NCI-H226 (cell line): ENCODE measurements at regions not wholly inside any gene's neighbourhood (a gene's known extent, or its start where the extent isn't known, plus 50 kb on each side); places are given as distances from the start of the nearest gene placed in this dataset.
"Not testable (repeated sequence)": the region's sequence is repeated elsewhere in the genome, so short reads cannot be mapped to it uniquely, and the experiment has no call there.

Source experiments
- DNase-seq: peaks from one replicate; pipeline ENCODE4 v3.0.0-alpha.2; 2015

DNA sequence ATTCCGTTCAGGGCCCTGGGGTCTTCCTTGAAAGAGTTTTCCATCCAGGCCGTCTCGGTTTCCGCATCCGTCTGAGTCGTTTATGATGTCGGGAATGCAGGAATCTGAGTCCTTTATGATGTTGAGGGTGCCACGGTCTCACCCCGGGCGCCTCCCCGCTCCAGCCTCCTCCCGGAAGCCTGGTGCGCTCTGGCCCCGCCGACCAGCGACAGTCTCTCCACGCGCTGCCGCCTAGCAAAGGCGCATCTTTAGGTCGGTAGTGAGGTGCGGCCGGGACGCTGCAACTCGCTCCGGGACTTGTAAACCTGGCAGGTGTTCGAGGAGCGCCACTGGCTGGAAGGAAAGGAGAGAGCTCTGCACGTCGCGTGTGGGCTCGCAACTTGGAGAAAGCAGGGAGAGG lies 132.6 kb downstream of the FAM72C start:
- DNase-seq, result not testable (repeated sequence)

GRCh38 chr1:143838598-143838929 lies 133.2 kb downstream of the FAM72C start:
- DNase-seq, result not testable (repeated sequence)

DNA sequence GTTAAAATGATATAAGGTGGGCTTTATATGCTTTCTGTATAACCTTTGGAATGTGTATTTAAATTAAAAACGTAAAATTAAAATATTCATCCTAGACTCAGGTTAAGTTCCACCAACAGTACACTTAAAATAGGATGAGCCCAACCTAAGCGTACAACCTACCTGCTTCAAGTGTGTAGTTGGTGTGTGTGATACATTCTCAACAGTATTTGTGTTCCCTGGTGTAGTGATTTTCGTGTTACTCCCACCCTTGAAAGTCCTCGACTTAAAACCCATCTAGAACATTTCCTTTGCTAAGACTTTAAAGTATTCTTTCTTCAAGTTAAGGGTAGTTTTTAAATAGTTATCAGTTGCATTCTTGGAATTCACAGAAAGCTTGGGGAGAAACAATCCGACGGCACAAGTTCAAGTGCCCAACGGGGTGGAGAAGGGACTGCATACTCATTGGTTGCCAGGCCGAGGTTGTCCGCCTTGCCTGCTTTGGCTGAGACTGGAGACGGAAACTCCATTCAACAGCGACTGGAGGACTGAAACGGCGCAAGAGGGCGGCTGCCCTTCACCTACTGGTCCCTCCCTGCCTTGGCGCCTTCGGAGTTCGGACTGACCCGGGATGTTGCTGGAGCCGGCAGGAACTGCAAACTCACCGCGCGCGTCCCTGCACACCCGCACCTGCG lies 133.7 kb downstream of the FAM72C start:
- DNase-seq, result not testable (repeated sequence)

- DNase-seq, result not testable (repeated sequence)
Measured at GRCh38 chr1:143833376-143833775, 138.4 kb downstream of the FAM72C start.

DNA sequence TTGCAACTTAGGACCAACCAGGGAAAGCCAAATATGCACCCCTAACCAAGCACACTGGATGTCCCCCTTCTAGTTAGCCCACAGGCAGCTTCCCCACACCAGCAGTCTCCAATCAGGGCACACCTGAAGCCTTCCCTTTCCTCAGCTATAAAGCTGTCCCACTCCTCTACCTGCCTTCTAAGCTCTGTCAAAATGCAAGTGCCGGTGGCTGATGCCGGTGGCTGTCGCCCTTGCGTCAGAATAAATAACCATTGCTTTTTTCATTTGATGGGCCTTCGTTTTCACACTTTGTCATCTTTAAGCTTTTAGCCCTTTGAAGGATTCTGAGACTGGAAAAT lies 139.4 kb downstream of the FAM72C start:
- not testable (repeated sequence) for DNase-seq

GRCh38 chr1:143831479-143832378 lies 140.1 kb downstream of the FAM72C start:
- DNase-seq, result not testable (repeated sequence)

DNA sequence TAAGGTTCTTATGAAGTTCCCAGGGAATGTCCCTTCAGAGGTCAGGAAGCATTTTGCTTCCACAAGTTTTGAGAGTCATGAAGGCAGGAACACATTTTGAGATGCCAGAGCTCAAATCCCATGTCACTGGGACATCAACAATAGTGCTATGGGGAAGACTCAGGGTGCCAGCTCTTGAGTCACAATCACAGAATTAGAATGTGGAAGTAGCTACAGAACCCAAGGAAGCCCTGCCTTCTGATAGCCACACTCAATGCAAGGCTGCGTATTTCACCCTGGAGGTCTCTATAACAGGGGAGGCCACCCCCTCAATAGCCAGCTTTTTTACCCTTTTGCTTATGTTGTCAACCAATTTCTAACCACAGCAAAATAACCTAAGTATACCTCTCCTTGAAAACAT lies 145.6 kb downstream of the FAM72C start:
- not testable (repeated sequence) for DNase-seq

DNA sequence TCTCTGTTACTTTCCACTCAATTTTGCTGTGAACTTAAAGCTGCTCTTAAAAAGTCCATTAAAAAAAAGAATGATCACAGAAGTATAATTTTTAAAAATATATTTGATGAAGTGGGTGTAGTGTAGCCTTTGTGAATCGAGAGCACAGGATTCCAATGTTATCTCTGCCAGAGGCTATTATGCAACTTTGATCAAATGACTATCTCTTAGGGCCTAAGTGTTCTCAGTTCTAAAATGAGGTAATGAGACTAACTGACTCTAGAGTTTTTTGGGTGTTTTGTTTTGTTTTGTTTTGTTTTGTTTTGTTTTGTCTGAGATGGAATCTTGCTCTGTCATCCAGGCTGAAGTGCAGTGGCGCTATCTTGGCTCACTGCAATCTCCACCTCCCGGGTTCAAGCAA lies 147.5 kb downstream of the FAM72C start:
- not testable (repeated sequence) for DNase-seq

- DNase-seq, result not testable (repeated sequence)
Measured at GRCh38 chr1:143820058-143820457, 151.7 kb downstream of the FAM72C start.

GRCh38 chr1:143816369-143816768 lies 155.4 kb downstream of the FAM72C start:
- DNase-seq, result not testable (repeated sequence)

GRCh38 chr1:143805374-143805773 lies 166.4 kb downstream of the FAM72C start:
- not testable (repeated sequence) for DNase-seq

DNA sequence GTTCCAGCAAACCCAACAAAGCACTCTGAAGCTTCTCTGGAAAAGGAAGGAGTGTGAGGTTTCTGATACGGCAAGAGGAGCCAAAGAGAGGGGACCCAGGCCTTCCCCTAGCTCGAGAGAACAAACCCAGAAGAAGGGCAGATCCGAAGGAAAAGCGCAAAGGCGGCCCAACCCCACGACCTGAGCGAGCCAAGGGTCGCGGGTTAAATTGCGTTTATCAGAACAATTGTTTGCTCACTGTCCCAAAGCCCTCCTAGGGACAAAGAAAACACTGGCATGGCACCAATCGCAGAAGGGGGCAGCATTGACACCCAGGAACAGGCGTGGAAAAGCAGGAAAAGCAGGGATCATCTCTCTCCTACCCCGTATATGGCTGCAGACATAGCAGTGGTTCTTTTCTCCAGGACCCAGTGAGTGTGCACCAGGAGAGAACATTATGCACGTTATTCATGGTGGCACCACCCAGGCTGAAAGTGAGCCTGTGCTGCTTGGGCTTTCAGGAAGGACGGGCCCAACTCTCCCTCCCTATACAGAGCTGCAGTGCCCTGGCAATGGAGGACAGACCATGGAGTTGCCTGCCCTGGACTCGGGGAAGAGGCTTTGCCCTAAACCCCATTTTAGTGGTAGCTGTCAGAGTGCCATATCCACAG lies 167.0 kb downstream of the FAM72C start:
- DNase-seq, result not testable (repeated sequence)

DNA sequence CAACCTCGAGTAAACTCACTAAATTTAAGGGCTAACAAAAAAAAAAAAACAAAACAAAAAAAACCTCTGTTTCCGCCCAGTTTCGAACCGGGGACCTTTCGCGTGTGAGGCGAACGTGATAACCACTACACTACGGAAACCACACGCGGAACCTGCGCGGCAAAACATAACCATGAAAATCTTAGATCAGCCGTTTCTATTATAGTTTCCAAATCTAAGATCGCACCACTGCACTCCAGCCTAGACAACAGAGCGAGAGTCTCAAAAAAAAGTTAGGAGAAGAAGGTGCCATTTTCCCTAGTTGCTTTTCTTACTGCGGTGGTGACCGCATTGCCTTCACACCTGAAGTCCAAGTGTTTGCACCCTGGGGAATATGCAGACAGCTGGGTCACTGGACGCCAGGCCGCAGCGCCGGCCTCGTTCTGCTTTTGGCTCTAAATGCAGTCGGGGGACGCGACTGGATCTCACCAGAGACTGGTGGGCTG lies 167.8 kb downstream of the FAM72C start:
- peak; percentile 3 for DNase-seq

- not testable (repeated sequence) for DNase-seq
Measured at GRCh38 chr1:143803095-143803494, 168.7 kb downstream of the FAM72C start.

DNA sequence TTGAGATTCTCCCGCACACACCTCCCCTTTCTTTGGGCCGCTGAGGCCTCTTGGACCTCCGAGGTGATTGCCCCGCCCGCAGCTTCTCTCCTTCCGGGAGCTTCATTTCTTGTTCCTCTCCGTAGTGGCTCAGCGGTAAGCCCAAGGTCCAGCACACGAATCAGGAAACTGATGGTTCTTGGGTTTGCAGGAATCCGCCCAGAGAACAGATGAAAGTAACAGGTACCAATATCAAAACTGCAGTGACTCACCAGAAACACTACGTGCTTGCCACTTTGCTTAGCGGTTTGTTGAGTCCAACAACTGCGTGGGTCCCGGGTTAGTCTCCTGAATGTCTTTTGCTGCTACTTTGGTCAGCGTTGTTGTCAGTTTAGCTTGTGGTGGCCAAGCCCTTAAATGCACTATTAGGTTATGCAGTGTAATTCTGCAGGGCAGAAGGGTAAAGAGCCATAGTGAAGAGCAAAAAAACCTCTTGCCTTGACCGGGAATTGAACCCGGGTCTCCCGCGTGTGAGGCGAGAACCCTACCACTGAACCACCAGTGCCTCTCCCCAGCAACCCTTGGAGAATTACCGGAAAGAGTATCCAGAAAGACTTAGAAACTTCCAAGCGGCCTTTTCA lies 172.1 kb downstream of the FAM72C start:
- not testable (repeated sequence) for DNase-seq

DNA sequence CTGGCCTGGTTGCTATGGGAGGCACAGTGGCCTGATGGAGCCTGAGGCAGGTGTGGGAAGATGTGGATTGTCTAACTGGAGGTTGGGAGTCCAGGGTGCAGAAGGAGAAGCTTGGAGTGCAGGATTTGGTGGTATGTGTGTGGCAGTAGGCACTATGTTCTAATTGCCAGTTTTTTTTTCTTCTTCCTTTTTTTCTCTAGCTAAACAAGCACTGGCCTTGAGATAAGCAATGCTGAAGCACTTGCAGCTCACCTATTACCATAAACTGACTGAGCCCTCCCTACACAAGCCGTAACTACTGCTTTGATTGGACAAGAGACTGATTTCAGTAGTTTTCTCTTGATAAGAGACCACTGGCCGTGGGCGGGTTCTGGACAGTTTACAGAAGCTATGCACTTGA lies 175.4 kb downstream of the FAM72C start:
- not testable (repeated sequence) for DNase-seq

GRCh38 chr1:143792047-143792937 lies 179.5 kb downstream of the FAM72C start:
- not testable (repeated sequence) for DNase-seq

DNA sequence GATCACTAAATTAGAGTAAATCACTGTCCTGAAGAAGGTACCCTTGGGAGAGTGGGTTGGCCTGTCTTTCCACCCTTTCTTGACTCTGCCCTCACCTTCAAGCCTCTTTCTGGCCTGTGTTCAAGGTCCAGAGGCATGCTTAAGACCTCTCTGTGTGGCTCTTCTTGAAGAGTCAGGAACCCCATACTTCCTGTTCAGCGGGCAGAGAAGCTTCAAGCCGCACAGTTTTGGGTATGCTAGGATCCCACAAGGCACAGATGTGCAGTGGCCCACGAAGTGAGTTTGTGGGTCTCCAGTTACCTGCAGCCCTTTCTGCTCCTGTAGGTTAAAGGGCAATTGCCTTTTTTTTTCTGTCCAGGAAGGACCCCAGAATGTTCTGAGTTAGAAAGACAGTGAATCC lies 185.4 kb downstream of the FAM72C start:
- not testable (repeated sequence) for DNase-seq

- DNase-seq, result not testable (repeated sequence)
Measured at GRCh38 chr1:143785883-143786282, 185.9 kb downstream of the FAM72C start.

- DNase-seq, result not testable (repeated sequence)
Measured at GRCh38 chr1:143784239-143784882, 187.4 kb downstream of the FAM72C start.

DNA sequence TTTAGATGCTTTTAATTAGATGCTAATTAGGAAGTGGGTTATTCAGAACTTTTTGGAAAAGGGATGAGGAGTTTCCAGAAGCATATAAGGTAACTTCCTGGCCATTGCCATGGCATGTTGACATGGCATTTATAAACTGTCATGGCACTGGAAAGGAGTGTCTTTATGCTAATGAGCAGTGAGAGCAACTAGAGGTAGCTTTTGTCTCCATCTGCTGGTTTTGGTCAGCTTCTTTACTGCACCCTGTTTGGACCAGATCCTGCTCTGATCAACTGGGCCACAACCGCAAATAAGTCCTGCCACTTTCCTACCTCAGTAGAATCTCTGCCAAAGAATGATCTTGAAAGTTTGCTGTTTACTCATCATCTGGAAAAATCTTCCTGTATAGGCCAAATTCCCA lies 193.6 kb downstream of the FAM72C start:
- DNase-seq, result not testable (repeated sequence)
